VCaP (cell line): ENCODE measurements at regions not wholly inside any gene's neighbourhood (a gene's known extent, or its start where the extent isn't known, plus 50 kb on each side); places are given as distances from the start of the nearest gene placed in this dataset.

Source experiments
- H3K27ac ChIP-seq: fragments of 450-650 bp; 2 replicates; pipeline ENCODE4 v1.5.1; 2017
- CTCF ChIP-seq: fragments of 450-650 bp; conservative IDR thresholded peaks from 2 replicates; pipeline ENCODE4 v1.5.1; 2017; ENCODE audit warnings: mild to moderate bottlenecking, moderate library complexity

GRCh38 chr2:11024687-11025086 is 113.0 kb downstream of the KCNF1 start:
- no peak for TF ChIP-seq CTCF
- H3K27ac ChIP-seq: no peak overlapping the region

- no peak for TF ChIP-seq CTCF
- no peak overlapping the region for H3K27ac ChIP-seq
Observed at GRCh38 chr2:11026286-11026921, 114.7 kb downstream of the KCNF1 start.

- no peak overlapping the region for H3K27ac ChIP-seq
- no peak for TF ChIP-seq CTCF
Observed at GRCh38 chr2:11027195-11027594, 115.5 kb downstream of the KCNF1 start.

GRCh38 chr2:11028407-11028916 is 116.7 kb downstream of the KCNF1 start:
- no peak overlapping the region for H3K27ac ChIP-seq
- TF ChIP-seq CTCF: no peak

GRCh38 chr2:11029136-11029535 is 117.4 kb downstream of the KCNF1 start:
- no peak for TF ChIP-seq CTCF
- H3K27ac ChIP-seq: no peak overlapping the region

GRCh38 chr2:11030036-11030435 is 118.3 kb downstream of the KCNF1 start:
- no peak for TF ChIP-seq CTCF
- peak overlapping the region; percentile 54; the same call in 1 of the 2 replicates for H3K27ac ChIP-seq

- peak overlapping the region; percentile 54 for H3K27ac ChIP-seq
- TF ChIP-seq CTCF: no peak
Observed at GRCh38 chr2:11030909-11031308, 119.2 kb downstream of the KCNF1 start.
